Gastroesophageal sphincter (tissue), 4 donors: ENCODE measurements at regions not wholly inside any gene's neighbourhood (a gene's known extent, or its start where the extent isn't known, plus 50 kb on each side); places are given as distances from the start of the nearest gene placed in this dataset.

ENCODE experiments used
- ATAC-seq: fragments of 150-250 bp; one replicate; pipeline ENCODE4 v1.9.1; 2016; ENCODE audit warnings: mild to moderate bottlenecking, moderate library complexity
- H3K27ac ChIP-seq, 4 donors: fragments of 200-600 bp; sonication (generic) in 3 of 4; 1 replicate in 3 of 4; 2 replicates in 1 of 4; pipeline ENCODE4 v1.5.1; 2016 to 2019
- H3K27me3 ChIP-seq: fragments of 200-600 bp; sonication (generic); one replicate; pipeline ENCODE4 v1.5.1; 2019
- H3K36me3 ChIP-seq, 2 donors: fragments of 200-600 bp; sonication (generic); one replicate each; pipeline ENCODE4 v1.5.1; 2019; ENCODE audit warnings: control low read depth in 1 of 2
- H3K4me1 ChIP-seq, 3 donors: fragments of 200-600 bp; sonication (generic); 1 replicate in 2 of 3; 2 replicates in 1 of 3; pipeline ENCODE4 v1.5.1; 2016 to 2019; ENCODE audit warnings: control low read depth in 2 of 3
- H3K4me3 ChIP-seq, 2 donors: fragments of 200-600 bp; sonication (generic); one replicate each; pipeline ENCODE4 v1.5.1; 2019; ENCODE audit warnings: mild to moderate bottlenecking in 1 of 2, moderate library complexity in 1 of 2
- H3K9me3 ChIP-seq, 3 donors: fragments of 200-600 bp; sonication (generic); one replicate each; pipeline ENCODE4 v1.5.1; 2017 to 2019; ENCODE audit warnings: control low read depth in 2 of 3
- CTCF ChIP-seq, 4 experiments: fragments of 200-600 bp in 2 of 4; fragments of 450-650 bp in 2 of 4; sonication (generic) in 1 of 4; IDR thresholded peaks; one replicate each; pipeline ENCODE4 v1.5.1; 2017 to 2019; ENCODE audit warnings: antibody characterized with exemption in 4 of 4, mild to moderate bottlenecking in 2 of 4, moderate library complexity in 2 of 4
- EP300 ChIP-seq: sonication (generic); formaldehyde crosslinking; IDR thresholded peaks from one replicate; pipeline ENCODE4 v1.6.1; 2017; ENCODE audit warnings: antibody characterized with exemption, mild to moderate bottlenecking
- POLR2A ChIP-seq, 2 donors: fragments of 450-650 bp; IDR thresholded peaks; one replicate each; pipeline ENCODE4 v1.6.1; 2017; ENCODE audit warnings: antibody characterized with exemption in 2 of 2, mild to moderate bottlenecking in 2 of 2, moderate library complexity in 1 of 2
- POLR2AphosphoS5 ChIP-seq: sonication (generic); formaldehyde crosslinking; IDR thresholded peaks from one replicate; pipeline ENCODE4 v1.6.1; 2017; ENCODE audit warnings: antibody characterized with exemption
- WGBS, 2 donors: methylation state at CpG; one replicate each; pipeline ENCODE4 v1.1.5; 2018; ENCODE audit warnings: low coverage in 1 of 2; 5-methylcytosine and 5-hydroxymethylcytosine counted together

DNA sequence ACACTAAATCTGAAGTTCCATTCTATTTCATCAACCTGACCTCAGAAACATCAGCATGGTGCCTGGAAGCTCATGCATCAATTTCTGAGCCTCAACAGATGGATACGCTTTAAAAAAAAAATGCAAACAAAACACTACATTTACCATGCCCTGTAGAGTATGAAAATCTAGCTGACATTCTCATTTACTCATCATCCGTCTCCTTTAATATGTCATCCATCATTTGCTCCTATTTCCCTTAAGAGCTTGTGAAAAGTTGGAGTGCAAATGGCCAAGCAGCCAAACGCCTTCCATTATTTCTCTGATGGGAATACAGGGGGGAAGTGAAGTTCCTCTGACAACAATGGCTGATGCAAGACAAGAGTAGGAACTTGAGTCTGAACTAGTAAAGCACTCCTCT, 295.0 kb downstream of the TGFB2 start:
- H3K27ac ChIP-seq: no peak overlapping the region
- no peak for ATAC-seq
- no peaks in the 10 kb centered on the region for H3K9me3 ChIP-seq
- no peaks in the 10 kb centered on the region for H3K36me3 ChIP-seq
- 93% methylated on average over 2 to 3 of the region's 3 CpGs for WGBS, 2 donors
- TF ChIP-seq POLR2A (IDR thresholded peaks at IDR 0.05) (no peak), EP300 (no peak), CTCF (IDR thresholded peaks at IDR 0.05) (no peak), POLR2AphosphoS5 (no peak)
- no peak overlapping the region for H3K4me3 ChIP-seq
- no peaks in the 10 kb centered on the region for H3K27me3 ChIP-seq
- no peaks in the 10 kb centered on the region for H3K4me1 ChIP-seq

DNA sequence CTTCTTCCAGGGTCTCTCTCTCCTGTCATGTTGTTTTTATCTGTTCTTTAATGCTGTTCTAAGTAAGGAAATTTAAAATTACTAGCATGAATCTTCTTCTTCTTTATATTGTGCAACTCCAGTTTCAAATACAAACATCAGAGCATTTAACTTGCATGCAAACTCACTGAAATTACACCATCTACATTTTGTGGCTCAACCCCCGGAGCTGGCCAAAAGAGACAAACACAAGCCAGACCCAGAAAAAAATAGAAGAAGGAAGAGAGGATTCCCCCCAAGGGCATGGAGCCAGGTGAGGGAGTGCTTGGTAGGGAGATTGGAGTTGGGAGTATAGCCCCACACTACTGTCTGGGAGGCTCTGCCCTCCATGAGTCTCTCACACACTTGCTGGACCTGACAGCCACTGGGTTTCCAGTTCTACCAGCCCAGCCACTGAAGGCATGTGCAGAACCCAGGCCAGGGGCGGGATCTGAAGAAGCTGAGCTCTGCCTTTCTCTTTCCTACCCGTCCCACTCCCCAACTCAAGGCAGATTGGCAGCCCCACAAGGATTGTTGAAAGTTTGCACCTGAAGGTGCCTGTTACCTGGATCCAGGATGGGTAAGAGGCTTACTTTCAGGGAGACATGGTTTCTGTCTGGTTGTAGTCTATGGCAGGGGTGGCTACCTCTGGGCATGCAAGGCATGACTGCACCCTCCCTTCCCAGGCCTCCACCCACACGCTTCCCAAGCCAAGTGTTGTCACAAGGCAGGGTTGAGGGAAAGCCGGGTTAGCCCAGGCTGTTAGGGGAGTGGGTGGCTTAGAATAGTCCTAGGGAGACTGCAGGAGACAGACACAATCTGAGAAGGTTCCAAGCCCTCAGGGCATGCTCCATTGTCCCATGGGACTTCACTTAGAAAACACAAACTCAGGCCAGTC, 297.2 kb downstream of the TGFB2 start:
- no peaks in the 10 kb centered on the region for H3K4me1 ChIP-seq
- no peaks in the 10 kb centered on the region for H3K27me3 ChIP-seq
- 71 to 92% methylated on average over 1 to 2 of the region's 5 CpGs for WGBS, 2 donors
- no peaks in the 10 kb centered on the region for H3K36me3 ChIP-seq
- TF ChIP-seq POLR2AphosphoS5 (no peak), POLR2A (IDR thresholded peaks at IDR 0.05) (no peak), EP300 (no peak), CTCF (IDR thresholded peaks at IDR 0.05) (no peak)
- H3K4me3 ChIP-seq: no peak overlapping the region
- no peaks in the 10 kb centered on the region for H3K9me3 ChIP-seq
- no peak overlapping the region for H3K27ac ChIP-seq
- ATAC-seq: no peak

DNA sequence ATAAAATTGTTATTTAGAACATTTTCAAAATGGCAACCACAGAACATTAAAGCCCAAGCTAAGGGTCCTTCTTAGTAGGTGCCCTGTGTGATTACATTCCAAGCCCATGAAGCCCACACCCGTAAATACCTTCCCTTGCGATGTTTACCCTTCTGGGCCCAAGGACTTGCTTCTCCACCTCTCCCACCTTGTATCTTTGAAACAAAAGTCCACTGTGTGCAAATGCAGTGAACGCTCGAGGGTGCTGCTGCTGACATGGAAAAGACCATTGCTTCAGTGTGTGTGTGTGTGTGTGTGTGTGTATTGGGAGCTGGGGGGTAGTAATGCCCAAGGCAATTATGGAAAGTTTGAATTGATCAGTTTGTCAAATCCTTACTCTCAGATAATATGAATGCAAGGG, 298.1 kb downstream of the TGFB2 start:
- H3K4me3 ChIP-seq: no peak overlapping the region
- H3K4me1 ChIP-seq: no peaks in the 10 kb centered on the region
- TF ChIP-seq POLR2AphosphoS5: no peak
- TF ChIP-seq POLR2A (IDR thresholded peaks at IDR 0.05): no peak
- no peak for TF ChIP-seq CTCF (IDR thresholded peaks at IDR 0.05)
- no peaks in the 10 kb centered on the region for H3K9me3 ChIP-seq
- ATAC-seq: no peak
- no peak overlapping the region for H3K27ac ChIP-seq
- H3K27me3 ChIP-seq: no peaks in the 10 kb centered on the region
- H3K36me3 ChIP-seq: no peaks in the 10 kb centered on the region
- 96 to 100% methylated on average over 2 to 4 of the region's 4 CpGs for WGBS, 2 donors

- ATAC-seq: no peak
- 96 to 100% methylated on average over 1 to 2 of the region's 2 CpGs for WGBS, 2 donors
- H3K27ac ChIP-seq: no peak overlapping the region
- no peaks in the 10 kb centered on the region for H3K27me3 ChIP-seq
- H3K4me3 ChIP-seq: no peak overlapping the region
- no peaks in the 10 kb centered on the region for H3K36me3 ChIP-seq
- H3K4me1 ChIP-seq: no peaks in the 10 kb centered on the region
- H3K9me3 ChIP-seq: no peaks in the 10 kb centered on the region
- TF ChIP-seq POLR2AphosphoS5 (no peak), POLR2A (IDR thresholded peaks at IDR 0.05) (no peak), CTCF (IDR thresholded peaks at IDR 0.05) (no peak), EP300 (no peak)
Measured at GRCh38 chr1:218643926-218644325, 298.8 kb downstream of the TGFB2 start.

GRCh38 chr1:218646288-218646687, 301.2 kb downstream of the TGFB2 start:
- Histone ChIP-seq H3K9me3 (no peaks in the 10 kb centered on the region), H3K27ac (no peak overlapping the region), H3K36me3 (no peaks in the 10 kb centered on the region), H3K27me3 (no peaks in the 10 kb centered on the region), H3K4me1 (no peaks in the 10 kb centered on the region), H3K4me3 (no peak overlapping the region)
- ATAC-seq: no peak
- WGBS, 2 donors: 92 to 95% methylated on average over 2 to 3 of the region's 4 CpGs
- TF ChIP-seq CTCF (IDR thresholded peaks at IDR 0.05) (no peak), POLR2A (IDR thresholded peaks at IDR 0.05) (no peak), EP300 (no peak), POLR2AphosphoS5 (no peak)
